ENCODE measurements at regions not wholly inside any gene's neighbourhood (a gene's known extent, or its start where the extent isn't known, plus 50 kb on each side); places are given as distances from the start of the nearest gene placed in this dataset.
"Not testable (repeated sequence)": the region's sequence is repeated elsewhere in the genome, so short reads cannot be mapped to it uniquely, and the experiment has no call there.

- DNase-seq (ENCODE audit: low spot score) = peak; percentile 60
These were observed 1354.7 kb upstream of the LRRTM3 start for GRCh38 chr10:65571011-65571570.

DNA sequence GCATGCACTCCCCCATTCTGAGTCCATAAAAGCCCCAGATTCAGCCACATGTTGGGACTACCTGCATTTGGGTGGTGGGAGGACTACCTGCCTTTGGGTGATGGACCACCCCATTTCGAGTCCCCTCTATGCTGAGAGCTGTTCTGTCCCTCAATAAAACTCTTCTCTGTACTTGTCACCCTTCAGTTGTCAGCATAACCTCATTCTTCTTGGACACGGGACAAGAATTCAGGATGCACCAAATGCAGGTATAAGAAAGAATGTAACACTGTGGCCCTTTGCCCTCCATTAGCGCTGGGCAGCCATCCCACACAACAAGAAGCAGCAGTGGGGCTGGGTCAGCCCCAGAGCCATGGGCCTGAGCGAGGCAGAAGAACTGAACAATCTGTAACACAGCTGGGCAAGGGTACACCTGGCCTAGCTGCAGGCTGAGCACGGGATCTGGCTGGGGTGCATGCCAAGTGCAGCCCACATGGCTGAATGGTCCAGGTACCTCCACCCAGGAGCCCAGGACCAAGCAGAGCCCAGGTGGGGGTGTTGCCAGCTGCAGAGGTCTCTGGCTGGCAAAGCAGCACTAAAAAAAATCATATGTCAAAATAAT, 1344.3 kb upstream of the LRRTM3 start:
- DNase-seq (ENCODE audit: low spot score) = no peak

DNA sequence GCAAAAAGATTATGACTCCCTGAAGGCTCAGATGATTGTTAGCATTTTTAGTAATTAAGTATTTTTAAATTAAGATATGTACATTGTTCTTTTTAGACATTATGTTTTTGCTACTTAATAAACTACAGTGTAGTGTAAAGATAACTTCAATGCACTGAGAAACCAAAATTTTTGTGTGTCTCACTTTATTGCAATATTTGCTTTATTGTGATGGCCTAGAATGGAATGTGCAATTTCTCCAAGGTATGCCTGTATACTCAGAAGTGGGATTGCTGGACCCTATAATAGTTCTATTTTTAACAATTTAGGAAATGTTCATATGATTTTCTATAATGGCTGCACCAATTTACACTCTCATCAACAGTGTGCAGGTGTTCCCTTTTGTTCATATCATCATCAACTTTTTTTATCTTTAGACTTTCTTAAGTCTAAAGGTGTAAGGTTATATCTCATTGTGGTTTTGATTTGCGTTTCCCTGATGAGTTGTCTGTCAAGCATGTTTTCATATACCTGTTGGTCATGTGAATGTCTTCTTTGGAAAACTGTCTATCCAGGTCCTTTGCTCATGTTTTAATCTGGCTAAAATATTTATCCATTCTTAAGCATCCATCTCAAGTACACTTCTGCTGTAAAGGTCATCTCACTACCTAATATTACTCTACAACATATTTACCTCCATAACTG, 1323.5 kb upstream of the LRRTM3 start:
- no peak for DNase-seq (ENCODE audit: low spot score)

GRCh38 chr10:65611592-65611991, 1314.2 kb upstream of the LRRTM3 start:
- no peak for DNase-seq (ENCODE audit: low spot score)

DNA sequence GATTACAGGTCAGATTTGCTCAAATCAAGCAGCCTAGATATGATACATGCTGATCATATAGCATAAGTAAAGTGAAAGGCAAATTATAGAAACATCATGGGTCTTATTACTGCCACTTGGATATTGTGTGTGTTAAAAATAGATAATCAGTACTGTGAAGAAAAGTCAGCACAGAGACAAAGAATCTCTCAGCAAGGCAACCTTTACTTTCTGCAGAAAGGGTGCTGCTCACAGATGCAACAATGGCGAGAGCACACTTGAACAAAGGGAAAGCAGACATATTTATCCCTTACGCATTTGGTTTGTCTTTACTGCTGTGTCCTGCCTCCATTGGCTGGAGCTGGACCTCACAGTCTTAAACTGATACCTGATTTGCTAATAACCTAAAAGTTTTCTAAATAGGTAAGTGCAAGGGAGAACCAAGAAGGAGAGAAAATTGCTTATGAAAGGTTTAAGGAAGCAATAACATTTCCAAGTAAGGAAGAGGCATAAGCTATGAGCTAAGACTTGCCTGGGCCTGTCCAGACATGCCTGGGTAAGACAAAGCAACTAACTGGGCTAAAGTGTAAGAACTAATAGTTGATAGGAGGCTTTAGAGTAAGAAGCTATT, 1310.8 kb upstream of the LRRTM3 start:
- DNase-seq (ENCODE audit: low spot score) = no peak

- DNase-seq (ENCODE audit: low spot score) = no peak
These were observed 1307.7 kb upstream of the LRRTM3 start for GRCh38 chr10:65618126-65618525.

- DNase-seq (ENCODE audit: low spot score) = no peak
These were observed 1305.3 kb upstream of the LRRTM3 start for GRCh38 chr10:65620404-65621048.

GRCh38 chr10:65622608-65623007, 1303.2 kb upstream of the LRRTM3 start:
- no peak for DNase-seq (ENCODE audit: low spot score)

DNA sequence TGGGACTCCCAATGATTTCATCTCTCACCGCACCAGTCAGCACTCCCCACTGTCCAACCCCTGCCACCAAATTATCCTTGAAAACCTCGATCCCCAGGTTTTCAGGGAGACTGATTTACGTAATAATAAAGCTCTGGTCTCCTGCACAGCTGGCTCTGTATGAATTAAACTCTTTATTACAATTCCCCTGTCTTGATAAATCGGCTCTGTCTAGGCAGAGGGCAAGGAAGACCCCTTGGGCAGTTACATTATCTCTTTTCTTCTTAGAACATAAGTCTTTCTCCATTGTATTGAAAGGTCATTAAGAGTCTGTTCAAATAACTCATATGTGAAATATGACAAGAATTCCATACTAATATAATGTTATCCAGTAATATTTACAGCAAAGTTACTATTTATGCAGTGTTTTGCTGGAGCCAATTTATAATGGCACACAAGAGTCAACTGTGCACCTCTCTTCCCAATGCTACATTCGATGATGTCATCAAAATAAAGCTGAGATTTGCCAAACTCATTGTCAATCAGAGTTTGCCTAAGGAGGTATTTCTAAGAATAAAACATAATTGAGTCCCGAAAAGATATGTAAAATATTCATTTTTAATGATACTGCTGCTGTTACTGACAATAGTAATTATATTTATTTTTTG, 1297.2 kb upstream of the LRRTM3 start:
- DNase-seq (ENCODE audit: low spot score) = no peak

- no peak for DNase-seq (ENCODE audit: low spot score)
These were observed 1265.8 kb upstream of the LRRTM3 start for GRCh38 chr10:65660006-65660405.

DNA sequence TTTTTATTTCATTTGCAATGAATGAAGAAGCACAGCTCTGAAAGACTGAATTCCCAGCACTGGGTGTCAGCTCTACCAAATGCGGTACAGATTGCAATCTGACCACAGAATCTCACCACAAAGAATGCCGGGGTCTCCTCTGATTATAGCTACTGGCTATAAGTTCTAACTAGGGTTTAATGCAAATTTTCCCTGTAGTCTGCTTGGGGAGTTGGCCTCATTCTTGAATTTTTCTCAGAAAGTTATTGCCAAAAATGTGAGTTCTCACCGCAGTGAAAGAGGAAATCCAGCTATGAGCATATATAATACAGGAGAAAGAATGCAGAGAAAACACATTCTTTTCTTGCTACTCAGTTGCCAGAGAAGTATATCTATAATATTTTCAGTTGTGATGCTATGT, 1255.7 kb upstream of the LRRTM3 start:
- DNase-seq (ENCODE audit: low spot score) = no peak

GRCh38 chr10:65670596-65670995, 1255.2 kb upstream of the LRRTM3 start:
- DNase-seq (ENCODE audit: low spot score) = not testable (repeated sequence)

GRCh38 chr10:65675236-65675635, 1250.6 kb upstream of the LRRTM3 start:
- no peak for DNase-seq (ENCODE audit: low spot score)

GRCh38 chr10:65684896-65685295, 1240.9 kb upstream of the LRRTM3 start:
- no peak for DNase-seq (ENCODE audit: low spot score)

DNA sequence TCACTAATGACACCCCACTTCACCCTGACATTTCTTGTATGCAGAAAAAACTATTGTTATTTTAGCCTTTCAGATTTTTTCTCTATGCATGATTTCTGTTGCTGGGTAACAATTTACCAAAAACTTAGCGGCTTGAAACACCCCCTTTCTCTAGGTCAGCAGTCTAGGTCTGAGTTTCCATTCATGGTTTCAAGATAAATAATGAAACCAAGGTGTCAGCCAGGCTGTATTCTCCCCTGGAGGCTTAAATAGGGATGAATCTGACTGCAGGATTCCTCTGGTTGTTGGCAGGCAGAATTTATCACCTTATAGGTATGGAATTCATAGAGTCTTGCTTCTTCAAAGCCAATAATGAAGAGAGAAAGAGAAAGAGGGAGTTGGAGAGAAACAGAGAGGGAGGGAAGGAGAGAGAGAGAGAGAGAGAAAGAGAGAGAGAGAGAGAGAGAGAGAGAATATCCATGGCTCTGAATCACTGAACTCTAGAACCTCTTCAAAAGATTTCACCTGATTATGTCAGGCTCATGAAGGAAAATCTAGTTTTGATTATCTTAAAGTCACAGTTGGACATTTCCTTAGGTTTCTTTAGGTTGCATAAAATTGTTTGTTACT, 1224.6 kb upstream of the LRRTM3 start:
- DNase-seq (ENCODE audit: low spot score) = no peak

- no peak for DNase-seq (ENCODE audit: low spot score)
These were observed 1217.8 kb upstream of the LRRTM3 start for GRCh38 chr10:65708057-65708456.

DNA sequence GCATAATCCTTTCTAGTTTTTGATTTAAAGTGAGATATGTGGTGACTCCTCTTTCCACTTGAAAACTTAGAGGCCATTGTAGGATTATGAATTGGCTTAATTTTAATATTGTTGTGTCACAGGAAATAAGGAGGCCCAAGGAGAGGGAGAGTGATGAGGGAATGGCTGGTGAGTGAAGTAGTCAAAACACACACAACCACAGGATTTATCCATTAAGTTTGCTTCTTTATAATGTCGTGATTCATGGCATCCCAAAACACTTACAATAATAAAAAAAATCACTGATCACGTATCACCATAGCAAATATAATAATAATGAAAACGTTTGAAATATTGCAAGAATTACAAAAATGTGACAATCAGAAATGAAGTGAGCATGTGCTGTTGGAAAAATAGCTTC, 1215.5 kb upstream of the LRRTM3 start:
- no peak for DNase-seq (ENCODE audit: low spot score)

- DNase-seq (ENCODE audit: low spot score) = no peak
These were observed 1206.0 kb upstream of the LRRTM3 start for GRCh38 chr10:65719790-65720189.

GRCh38 chr10:65720901-65721300, 1204.9 kb upstream of the LRRTM3 start:
- no peak for DNase-seq (ENCODE audit: low spot score)

GRCh38 chr10:65723525-65723924, 1202.3 kb upstream of the LRRTM3 start:
- DNase-seq (ENCODE audit: low spot score) = no peak

DNA sequence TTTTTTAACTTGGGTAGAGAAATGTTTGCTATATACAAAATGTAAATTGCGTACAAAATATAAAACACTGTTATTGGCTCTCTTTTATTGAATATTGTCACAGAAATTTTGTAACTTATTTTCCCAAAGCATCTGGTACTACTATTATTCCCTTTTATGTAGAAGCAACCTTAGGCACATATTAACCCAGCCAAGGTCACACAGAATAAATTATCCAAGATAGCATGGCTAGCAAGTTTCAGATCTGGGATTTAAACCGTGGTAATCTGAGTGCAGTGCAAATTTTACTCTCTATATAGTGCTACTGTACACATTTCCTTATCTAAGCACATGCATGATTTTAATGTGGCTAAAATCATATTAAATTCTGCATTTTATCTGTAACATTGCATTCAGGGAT, 1190.5 kb upstream of the LRRTM3 start:
- DNase-seq (ENCODE audit: low spot score) = no peak
